H9 (cell line): ENCODE measurements at regions not wholly inside any gene's neighbourhood (a gene's known extent, or its start where the extent isn't known, plus 50 kb on each side); places are given as distances from the start of the nearest gene placed in this dataset.
"Not testable (repeated sequence)": the region's sequence is repeated elsewhere in the genome, so short reads cannot be mapped to it uniquely, and the experiment has no call there.

Experiments
- DNase-seq: peaks from one replicate; pipeline ENCODE4 v3.0.0-alpha.2; 2017
- H2AFZ ChIP-seq: one replicate; pipeline ENCODE4 v1.6.1; 2013; ENCODE audit warnings: mild to moderate bottlenecking, low read length, control low read depth, moderate library complexity
- H2AK5ac ChIP-seq: 2 replicates; pipeline ENCODE4 v1.6.1; 2013; ENCODE audit warnings: low read length, control low read depth, mixed read lengths; ENCODE audit not compliant: insufficient read length
- H2BK120ac ChIP-seq: one replicate; pipeline ENCODE4 v1.6.1; 2013; ENCODE audit warnings: low read depth, mild to moderate bottlenecking, low read length, control low read depth, inconsistent platforms; ENCODE audit not compliant: poor library complexity, severe bottlenecking
- H2BK12ac ChIP-seq: 2 replicates; pipeline ENCODE4 v1.6.1; 2013; ENCODE audit warnings: low read length, control low read depth, mixed read lengths, low read depth; ENCODE audit not compliant: insufficient read length
- H2BK15ac ChIP-seq: 2 replicates; pipeline ENCODE4 v1.6.1; 2013; ENCODE audit warnings: low read depth, low read length, control low read depth
- H2BK20ac ChIP-seq: one replicate; pipeline ENCODE4 v1.6.1; 2013; ENCODE audit warnings: low read depth, mild to moderate bottlenecking, low read length, control low read depth, inconsistent platforms; ENCODE audit not compliant: poor library complexity, severe bottlenecking
- H2BK5ac ChIP-seq: 2 replicates; pipeline ENCODE4 v1.6.1; 2013; ENCODE audit warnings: low read length, control low read depth, mixed read lengths; ENCODE audit not compliant: insufficient read length
- H3K14ac ChIP-seq: 2 replicates; pipeline ENCODE4 v1.6.1; 2013; ENCODE audit warnings: low read length, control low read depth; ENCODE audit not compliant: insufficient read depth
- H3K18ac ChIP-seq: 2 replicates; pipeline ENCODE4 v1.6.1; 2013; ENCODE audit warnings: low read depth, mild to moderate bottlenecking, mixed read lengths, low read length, control low read depth; ENCODE audit not compliant: insufficient read length
- H3K23ac ChIP-seq: 2 replicates; pipeline ENCODE4 v1.6.1; 2013; ENCODE audit warnings: low read length, control low read depth, mixed read lengths, low read depth; ENCODE audit not compliant: insufficient read length
- H3K23me2 ChIP-seq: 2 replicates; pipeline ENCODE4 v1.6.1; 2013; ENCODE audit warnings: low read depth, mild to moderate bottlenecking, mixed read lengths, low read length, control low read depth; ENCODE audit not compliant: insufficient read length, poor library complexity, severe bottlenecking
- H3K27ac ChIP-seq: 2 replicates; pipeline ENCODE4 v1.5.1; 2013; ENCODE audit warnings: low read length, control low read depth, mixed read lengths, low read depth; ENCODE audit not compliant: insufficient read length
- H3K27me3 ChIP-seq: 2 replicates; pipeline ENCODE4 v1.6.1; 2013; ENCODE audit warnings: low read length, control low read depth, inconsistent platforms; ENCODE audit not compliant: insufficient read depth
- H3K4ac ChIP-seq: 2 replicates; pipeline ENCODE4 v1.6.1; 2013; ENCODE audit warnings: low read depth, mild to moderate bottlenecking, control low read depth, inconsistent platforms, low read length, moderate library complexity
- H3K4me1 ChIP-seq: 2 replicates; pipeline ENCODE4 v1.6.1; 2013; ENCODE audit warnings: low read length, control low read depth, inconsistent platforms; ENCODE audit not compliant: insufficient read depth
- H3K4me2 ChIP-seq: 2 replicates; pipeline ENCODE4 v1.6.1; 2013; ENCODE audit warnings: low read length, control low read depth, mixed read lengths; ENCODE audit not compliant: insufficient read length, insufficient read depth
- H3K56ac ChIP-seq: 2 replicates; pipeline ENCODE4 v1.6.1; 2013; ENCODE audit warnings: low read depth, mild to moderate bottlenecking, mixed read lengths, low read length, control low read depth; ENCODE audit not compliant: insufficient read length
- H3K79me1 ChIP-seq: 2 replicates; pipeline ENCODE4 v1.6.1; 2013; ENCODE audit warnings: low read depth, mild to moderate bottlenecking, moderate library complexity, low read length, control low read depth, inconsistent platforms; ENCODE audit not compliant: insufficient read depth, poor library complexity, severe bottlenecking
- H3K79me2 ChIP-seq: 2 replicates; pipeline ENCODE4 v1.6.1; 2013; ENCODE audit warnings: low read length, control low read depth, inconsistent platforms; ENCODE audit not compliant: insufficient read depth
- H3K9ac ChIP-seq: 2 replicates; pipeline ENCODE4 v1.6.1; 2013; ENCODE audit warnings: low read length, control low read depth, mixed read lengths; ENCODE audit not compliant: insufficient read length; ENCODE audit errors: extremely low read depth
- H3K9me3 ChIP-seq: one replicate; pipeline ENCODE4 v1.6.1; 2013; ENCODE audit warnings: low read depth, low read length, inconsistent platforms; ENCODE audit not compliant: control insufficient read depth
- H3T11ph ChIP-seq: one replicate; pipeline ENCODE4 v1.6.1; 2013; ENCODE audit warnings: mild to moderate bottlenecking, low read length, control low read depth, inconsistent platforms
- H4K20me1 ChIP-seq: one replicate; pipeline ENCODE4 v1.6.1; 2013; ENCODE audit not compliant: control insufficient read depth, insufficient read length, insufficient read depth
- H4K5ac ChIP-seq: 2 replicates; pipeline ENCODE4 v1.6.1; 2013; ENCODE audit warnings: low read depth, mild to moderate bottlenecking, mixed read lengths, low read length, control low read depth; ENCODE audit not compliant: insufficient read length
- H4K8ac ChIP-seq: replicated peaks from 2 replicates; pipeline ENCODE4 v1.6.1; 2013; ENCODE audit warnings: low read length, control low read depth, mixed read lengths, low read depth; ENCODE audit not compliant: insufficient read length
- H4K91ac ChIP-seq: 2 replicates; pipeline ENCODE4 v1.6.1; 2013; ENCODE audit warnings: low read depth, mild to moderate bottlenecking, moderate library complexity, mixed read lengths, low read length, control low read depth; ENCODE audit not compliant: insufficient read length
- H3K27ac Mint-ChIP-seq, 3 experiments: 2 replicates in 2 of 3; 3 replicates in 1 of 3; pipeline ENCODE4 v1.8.0; 2020 to 2021; ENCODE audit warnings: mixed read lengths in 3 of 3, mild to moderate bottlenecking in 1 of 3, moderate library complexity in 1 of 3
- H3K27me3 Mint-ChIP-seq: 2 replicates; pipeline ENCODE4 v1.8.0; 2021; ENCODE audit warnings: low read depth, mild to moderate bottlenecking, moderate library complexity, mixed read lengths
- H3K36me3 Mint-ChIP-seq, 3 experiments: 2 replicates in 2 of 3; 3 replicates in 1 of 3; pipeline ENCODE4 v1.8.0; 2020 to 2021; ENCODE audit warnings: low read depth in 3 of 3, mixed read lengths in 3 of 3; ENCODE audit not compliant: insufficient read depth in 1 of 3
- H3K4me1 Mint-ChIP-seq, 2 experiments: 2 replicates each; pipeline ENCODE4 v1.8.0; 2020; ENCODE audit warnings: mixed read lengths in 2 of 2
- H3K4me3 Mint-ChIP-seq, 2 experiments: 2 replicates in 1 of 2; 3 replicates in 1 of 2; pipeline ENCODE4 v1.8.0; 2020 to 2021; ENCODE audit warnings: mild to moderate bottlenecking in 2 of 2, mixed read lengths in 2 of 2, moderate library complexity in 1 of 2
- H3K9me3 Mint-ChIP-seq, 2 experiments: 2 replicates in 1 of 2; 3 replicates in 1 of 2; pipeline ENCODE4 v1.8.0; 2020; ENCODE audit warnings: mild to moderate bottlenecking in 2 of 2, mixed read lengths in 2 of 2, moderate library complexity in 1 of 2
- CTCF ChIP-seq: fragments of 200-600 bp; sonication (generic); conservative IDR thresholded peaks from 3 replicates; pipeline ENCODE4 v1.8.0; 2021; ENCODE audit warnings: antibody characterized with exemption, mild to moderate bottlenecking
- WGBS: extraction: QIAGEN DNeasy Blood & Tissue Kit; methylation state at CpG from one replicate; pipeline ENCODE4 v1.1.7; 2013; ENCODE audit warnings: missing lambda C conversion rate, low lambda C conversion rate, mixed read lengths; ENCODE audit not compliant: insufficient read length; ENCODE audit errors: extremely low coverage; 5-methylcytosine and 5-hydroxymethylcytosine counted together

GRCh38 chr14:105746124-105746514 lies 219.7 kb downstream of the TMEM121 start:
- Histone ChIP-seq H3K4me1 (no peaks in the 10 kb centered on the region), H2BK12ac (no peak overlapping the region), H3K79me1 (no peaks in the 10 kb centered on the region), H3K4me2 (no peak overlapping the region), H3T11ph (no peak overlapping the region), H3K23ac (no peak overlapping the region), H3K79me2 (no peaks in the 10 kb centered on the region), H3K4ac (no peak overlapping the region), H3K27me3 (no peaks in the 10 kb centered on the region), H4K91ac (no peak overlapping the region), H3K9ac (no peak overlapping the region), H4K20me1 (no peaks in the 10 kb centered on the region), H3K14ac (no peak overlapping the region), H3K27ac (no peak overlapping the region), H3K18ac (no peak overlapping the region), H2BK120ac (no peak overlapping the region), H3K9me3 (peaks cover 49% of the 10 kb centered on the region), H3K56ac (no peak overlapping the region), H2BK20ac (no peak overlapping the region), H4K8ac (no peak overlapping the region), H2BK5ac (no peak overlapping the region), H3K23me2 (no peaks in the 10 kb centered on the region), H2AK5ac (no peak overlapping the region), H2AFZ (no peak overlapping the region), H2BK15ac (no peak overlapping the region), H4K5ac (no peak overlapping the region)
- no peaks in the 10 kb centered on the region for H3K4me1 Mint-ChIP-seq
- no peak for TF ChIP-seq CTCF
- H3K4me3 Mint-ChIP-seq: no peak overlapping the region
- peaks cover 64 to 77% of the 10 kb centered on the region in 2 experiments for H3K9me3 Mint-ChIP-seq
- H3K27ac Mint-ChIP-seq: no peak overlapping the region
- H3K27me3 Mint-ChIP-seq: peaks cover 4% of the 10 kb centered on the region; the same call in 1 of the 2 replicates
- no peak for DNase-seq
- peaks cover 15 to 23% (median 20%) of the 10 kb centered on the region in 3 experiments; a peak in 6 of 7 replicates for H3K36me3 Mint-ChIP-seq
- WGBS: no CpG with 5 or more reads among the region's 5 CpGs

GRCh38 chr14:105746800-105747502 lies 220.6 kb downstream of the TMEM121 start:
- peaks cover 14 to 21% (median 19%) of the 10 kb centered on the region in 3 experiments; a peak in 6 of 7 replicates for H3K36me3 Mint-ChIP-seq
- DNase-seq: peak; percentile 3
- H2BK20ac ChIP-seq, H3K27ac Mint-ChIP-seq, H4K91ac ChIP-seq, H2AK5ac ChIP-seq, H3K56ac ChIP-seq, H3K23me2 ChIP-seq, H3K14ac ChIP-seq, H3K4me1 ChIP-seq, H4K20me1 ChIP-seq, H3T11ph ChIP-seq, H4K5ac ChIP-seq, H3K23ac ChIP-seq, H2BK120ac ChIP-seq, H3K79me2 ChIP-seq, H3K4me3 Mint-ChIP-seq, H3K27me3 ChIP-seq, H3K4me2 ChIP-seq, H2BK12ac ChIP-seq, H3K27me3 Mint-ChIP-seq, H2AFZ ChIP-seq, H3K27ac ChIP-seq, H4K8ac ChIP-seq, H3K9ac ChIP-seq, H2BK5ac ChIP-seq, H2BK15ac ChIP-seq, H3K4me1 Mint-ChIP-seq, H3K18ac ChIP-seq, H3K4ac ChIP-seq, H3K79me1 ChIP-seq: not testable (repeated sequence)
- peaks cover 65 to 76% of the 10 kb centered on the region in 2 experiments for H3K9me3 Mint-ChIP-seq
- WGBS: no CpG with 5 or more reads among the region's 16 CpGs
- peaks cover 44% of the 10 kb centered on the region for H3K9me3 ChIP-seq
